H9 (cell line): ENCODE measurements at regions not wholly inside any gene's neighbourhood (a gene's known extent, or its start where the extent isn't known, plus 50 kb on each side); places are given as distances from the start of the nearest gene placed in this dataset.
A peak's percentile ranks its signal among the peaks of the same experiment; 100 is the strongest.

ENCODE experiments used
- DNase-seq: peaks from one replicate; pipeline ENCODE4 v3.0.0-alpha.2; 2017
- H2AFZ ChIP-seq: one replicate; pipeline ENCODE4 v1.6.1; 2013; ENCODE audit warnings: mild to moderate bottlenecking, low read length, control low read depth, moderate library complexity
- H2AK5ac ChIP-seq: 2 replicates; pipeline ENCODE4 v1.6.1; 2013; ENCODE audit warnings: low read length, control low read depth, mixed read lengths; ENCODE audit not compliant: insufficient read length
- H2BK120ac ChIP-seq: one replicate; pipeline ENCODE4 v1.6.1; 2013; ENCODE audit warnings: low read depth, mild to moderate bottlenecking, low read length, control low read depth, inconsistent platforms; ENCODE audit not compliant: poor library complexity, severe bottlenecking
- H2BK12ac ChIP-seq: 2 replicates; pipeline ENCODE4 v1.6.1; 2013; ENCODE audit warnings: low read length, control low read depth, mixed read lengths, low read depth; ENCODE audit not compliant: insufficient read length
- H2BK15ac ChIP-seq: 2 replicates; pipeline ENCODE4 v1.6.1; 2013; ENCODE audit warnings: low read depth, low read length, control low read depth
- H2BK20ac ChIP-seq: one replicate; pipeline ENCODE4 v1.6.1; 2013; ENCODE audit warnings: low read depth, mild to moderate bottlenecking, low read length, control low read depth, inconsistent platforms; ENCODE audit not compliant: poor library complexity, severe bottlenecking
- H2BK5ac ChIP-seq: 2 replicates; pipeline ENCODE4 v1.6.1; 2013; ENCODE audit warnings: low read length, control low read depth, mixed read lengths; ENCODE audit not compliant: insufficient read length
- H3K14ac ChIP-seq: 2 replicates; pipeline ENCODE4 v1.6.1; 2013; ENCODE audit warnings: low read length, control low read depth; ENCODE audit not compliant: insufficient read depth
- H3K18ac ChIP-seq: 2 replicates; pipeline ENCODE4 v1.6.1; 2013; ENCODE audit warnings: low read depth, mild to moderate bottlenecking, mixed read lengths, low read length, control low read depth; ENCODE audit not compliant: insufficient read length
- H3K23ac ChIP-seq: 2 replicates; pipeline ENCODE4 v1.6.1; 2013; ENCODE audit warnings: low read length, control low read depth, mixed read lengths, low read depth; ENCODE audit not compliant: insufficient read length
- H3K23me2 ChIP-seq: 2 replicates; pipeline ENCODE4 v1.6.1; 2013; ENCODE audit warnings: low read depth, mild to moderate bottlenecking, mixed read lengths, low read length, control low read depth; ENCODE audit not compliant: insufficient read length, poor library complexity, severe bottlenecking
- H3K27ac ChIP-seq: 2 replicates; pipeline ENCODE4 v1.5.1; 2013; ENCODE audit warnings: low read length, control low read depth, mixed read lengths, low read depth; ENCODE audit not compliant: insufficient read length
- H3K27me3 ChIP-seq: 2 replicates; pipeline ENCODE4 v1.6.1; 2013; ENCODE audit warnings: low read length, control low read depth, inconsistent platforms; ENCODE audit not compliant: insufficient read depth
- H3K4ac ChIP-seq: 2 replicates; pipeline ENCODE4 v1.6.1; 2013; ENCODE audit warnings: low read depth, mild to moderate bottlenecking, control low read depth, inconsistent platforms, low read length, moderate library complexity
- H3K4me1 ChIP-seq: 2 replicates; pipeline ENCODE4 v1.6.1; 2013; ENCODE audit warnings: low read length, control low read depth, inconsistent platforms; ENCODE audit not compliant: insufficient read depth
- H3K4me2 ChIP-seq: 2 replicates; pipeline ENCODE4 v1.6.1; 2013; ENCODE audit warnings: low read length, control low read depth, mixed read lengths; ENCODE audit not compliant: insufficient read length, insufficient read depth
- H3K56ac ChIP-seq: 2 replicates; pipeline ENCODE4 v1.6.1; 2013; ENCODE audit warnings: low read depth, mild to moderate bottlenecking, mixed read lengths, low read length, control low read depth; ENCODE audit not compliant: insufficient read length
- H3K79me1 ChIP-seq: 2 replicates; pipeline ENCODE4 v1.6.1; 2013; ENCODE audit warnings: low read depth, mild to moderate bottlenecking, moderate library complexity, low read length, control low read depth, inconsistent platforms; ENCODE audit not compliant: insufficient read depth, poor library complexity, severe bottlenecking
- H3K79me2 ChIP-seq: 2 replicates; pipeline ENCODE4 v1.6.1; 2013; ENCODE audit warnings: low read length, control low read depth, inconsistent platforms; ENCODE audit not compliant: insufficient read depth
- H3K9ac ChIP-seq: 2 replicates; pipeline ENCODE4 v1.6.1; 2013; ENCODE audit warnings: low read length, control low read depth, mixed read lengths; ENCODE audit not compliant: insufficient read length; ENCODE audit errors: extremely low read depth
- H3K9me3 ChIP-seq: one replicate; pipeline ENCODE4 v1.6.1; 2013; ENCODE audit warnings: low read depth, low read length, inconsistent platforms; ENCODE audit not compliant: control insufficient read depth
- H3T11ph ChIP-seq: one replicate; pipeline ENCODE4 v1.6.1; 2013; ENCODE audit warnings: mild to moderate bottlenecking, low read length, control low read depth, inconsistent platforms
- H4K20me1 ChIP-seq: one replicate; pipeline ENCODE4 v1.6.1; 2013; ENCODE audit not compliant: control insufficient read depth, insufficient read length, insufficient read depth
- H4K5ac ChIP-seq: 2 replicates; pipeline ENCODE4 v1.6.1; 2013; ENCODE audit warnings: low read depth, mild to moderate bottlenecking, mixed read lengths, low read length, control low read depth; ENCODE audit not compliant: insufficient read length
- H4K8ac ChIP-seq: replicated peaks from 2 replicates; pipeline ENCODE4 v1.6.1; 2013; ENCODE audit warnings: low read length, control low read depth, mixed read lengths, low read depth; ENCODE audit not compliant: insufficient read length
- H4K91ac ChIP-seq: 2 replicates; pipeline ENCODE4 v1.6.1; 2013; ENCODE audit warnings: low read depth, mild to moderate bottlenecking, moderate library complexity, mixed read lengths, low read length, control low read depth; ENCODE audit not compliant: insufficient read length
- H3K27ac Mint-ChIP-seq, 3 experiments: 2 replicates in 2 of 3; 3 replicates in 1 of 3; pipeline ENCODE4 v1.8.0; 2020 to 2021; ENCODE audit warnings: mixed read lengths in 3 of 3, mild to moderate bottlenecking in 1 of 3, moderate library complexity in 1 of 3
- H3K27me3 Mint-ChIP-seq: 2 replicates; pipeline ENCODE4 v1.8.0; 2021; ENCODE audit warnings: low read depth, mild to moderate bottlenecking, moderate library complexity, mixed read lengths
- H3K36me3 Mint-ChIP-seq, 3 experiments: 2 replicates in 2 of 3; 3 replicates in 1 of 3; pipeline ENCODE4 v1.8.0; 2020 to 2021; ENCODE audit warnings: low read depth in 3 of 3, mixed read lengths in 3 of 3; ENCODE audit not compliant: insufficient read depth in 1 of 3
- H3K4me1 Mint-ChIP-seq, 2 experiments: 2 replicates each; pipeline ENCODE4 v1.8.0; 2020; ENCODE audit warnings: mixed read lengths in 2 of 2
- H3K4me3 Mint-ChIP-seq, 2 experiments: 2 replicates in 1 of 2; 3 replicates in 1 of 2; pipeline ENCODE4 v1.8.0; 2020 to 2021; ENCODE audit warnings: mild to moderate bottlenecking in 2 of 2, mixed read lengths in 2 of 2, moderate library complexity in 1 of 2
- H3K9me3 Mint-ChIP-seq, 2 experiments: 2 replicates in 1 of 2; 3 replicates in 1 of 2; pipeline ENCODE4 v1.8.0; 2020; ENCODE audit warnings: mild to moderate bottlenecking in 2 of 2, mixed read lengths in 2 of 2, moderate library complexity in 1 of 2
- CTCF ChIP-seq: fragments of 200-600 bp; sonication (generic); conservative IDR thresholded peaks from 3 replicates; pipeline ENCODE4 v1.8.0; 2021; ENCODE audit warnings: antibody characterized with exemption, mild to moderate bottlenecking
- WGBS: extraction: QIAGEN DNeasy Blood & Tissue Kit; methylation state at CpG from one replicate; pipeline ENCODE4 v1.1.7; 2013; ENCODE audit warnings: missing lambda C conversion rate, low lambda C conversion rate, mixed read lengths; ENCODE audit not compliant: insufficient read length; ENCODE audit errors: extremely low coverage; 5-methylcytosine and 5-hydroxymethylcytosine counted together

GRCh38 chr7:46786221-46786954 is 795.5 kb downstream of the TNS3 start:
- Histone ChIP-seq H3K23me2 (no peaks in the 10 kb centered on the region), H3K14ac (no peak overlapping the region), H3K4me1 (no peaks in the 10 kb centered on the region), H3T11ph (no peak overlapping the region), H3K27me3 (no peaks in the 10 kb centered on the region), H2BK15ac (no peak overlapping the region), H2BK12ac (no peak overlapping the region), H3K27ac (no peak overlapping the region), H3K79me1 (no peaks in the 10 kb centered on the region), H4K5ac (no peak overlapping the region), H3K79me2 (no peaks in the 10 kb centered on the region), H2AK5ac (no peak overlapping the region), H3K18ac (no peak overlapping the region), H4K91ac (no peak overlapping the region), H3K23ac (no peak overlapping the region), H3K4me2 (no peak overlapping the region), H3K9ac (no peak overlapping the region), H3K4ac (no peak overlapping the region), H4K8ac (no peak overlapping the region), H2BK20ac (no peak overlapping the region), H3K9me3 (no peaks in the 10 kb centered on the region), H2BK120ac (no peak overlapping the region), H2BK5ac (no peak overlapping the region), H3K56ac (no peak overlapping the region), H4K20me1 (no peaks in the 10 kb centered on the region), H2AFZ (no peak overlapping the region)
- H3K4me1 Mint-ChIP-seq, result peaks cover 10 to 11% of the 10 kb centered on the region in 2 experiments
- TF ChIP-seq CTCF, result peak; percentile 40
- WGBS, result no CpG with 5 or more reads among the region's 8 CpGs
- H3K27ac Mint-ChIP-seq, result no peak overlapping the region
- no peak overlapping the region for H3K4me3 Mint-ChIP-seq
- no peaks in the 10 kb centered on the region; the same call in 1 of the 2 replicates for H3K27me3 Mint-ChIP-seq
- peaks cover 0 to 5% (median 5%) of the 10 kb centered on the region in 3 experiments; a peak in 3 of 7 replicates for H3K36me3 Mint-ChIP-seq
- no peak for DNase-seq
- peaks cover 6% of the 10 kb centered on the region in 2 experiments; a peak in 4 of 5 replicates for H3K9me3 Mint-ChIP-seq
